HG02610 (cell line): ENCODE measurements at regions not wholly inside any gene's neighbourhood (a gene's known extent, or its start where the extent isn't known, plus 50 kb on each side); places are given as distances from the start of the nearest gene placed in this dataset.

Source experiments
- ATAC-seq: cut with Tn5 transposase; IDR thresholded peaks from one replicate; pipeline ENCODE4 v1.9.1; 2021; ENCODE audit warnings: mild to moderate bottlenecking, moderate library complexity; ENCODE audit not compliant: unreplicated experiment

- no peak for ATAC-seq
Measured at GRCh38 chr2:234309431-234309830, 187.4 kb downstream of the ARL4C start.

- peak; percentile 85 for ATAC-seq
Measured at GRCh38 chr2:234308813-234309195, 188.1 kb downstream of the ARL4C start.

- no peak for ATAC-seq
Measured at GRCh38 chr2:234308073-234308812, 188.6 kb downstream of the ARL4C start.

GRCh38 chr2:234307322-234307961, 189.4 kb downstream of the ARL4C start:
- no peak for ATAC-seq

GRCh38 chr2:234306426-234307173, 190.3 kb downstream of the ARL4C start:
- ATAC-seq, result no peak

GRCh38 chr2:234305846-234306245, 191.0 kb downstream of the ARL4C start:
- no peak for ATAC-seq

GRCh38 chr2:234304950-234305349, 191.9 kb downstream of the ARL4C start:
- no peak for ATAC-seq

GRCh38 chr2:234302664-234302991, 194.3 kb downstream of the ARL4C start:
- no peak for ATAC-seq

GRCh38 chr2:234300932-234301823, 195.7 kb downstream of the ARL4C start:
- no peak for ATAC-seq

GRCh38 chr2:234300391-234300925, 196.4 kb downstream of the ARL4C start:
- no peak for ATAC-seq

- ATAC-seq, result no peak
Measured at GRCh38 chr2:234298918-234299317, 198.0 kb downstream of the ARL4C start.

GRCh38 chr2:234296991-234297390, 199.9 kb downstream of the ARL4C start:
- ATAC-seq, result no peak

GRCh38 chr2:234293973-234294372, 202.9 kb downstream of the ARL4C start:
- no peak for ATAC-seq

- ATAC-seq, result peak; percentile 19
Measured at GRCh38 chr2:234292962-234293243, 204.0 kb downstream of the ARL4C start.

- ATAC-seq, result peak; percentile 67
Measured at GRCh38 chr2:234292205-234292961, 204.5 kb downstream of the ARL4C start.

- ATAC-seq, result no peak
Measured at GRCh38 chr2:234291765-234292204, 205.1 kb downstream of the ARL4C start.

- peak; percentile 60 for ATAC-seq
Measured at GRCh38 chr2:234290671-234291070, 206.2 kb downstream of the ARL4C start.

- no peak for ATAC-seq
Measured at GRCh38 chr2:234289834-234290590, 206.9 kb downstream of the ARL4C start.

- ATAC-seq, result no peak
Measured at GRCh38 chr2:234288974-234289455, 207.9 kb downstream of the ARL4C start.
